Activated naive CD4-positive, alpha-beta T cell treated with anti-CD3 and anti-CD28 coated beads for 36 hours (primary cell): ENCODE measurements at regions not wholly inside any gene's neighbourhood (a gene's known extent, or its start where the extent isn't known, plus 50 kb on each side); places are given as distances from the start of the nearest gene placed in this dataset.

Source experiments
- CTCF ChIA-PET: fragments of 350-600 bp; sonication (Branson Sonifier 250); formaldehyde crosslinking; loops from one replicate; lab custom pipeline; 2021; ENCODE audit warnings: antibody characterized with exemption; lab: Charles Lee
- DNase-seq: peaks from one replicate; pipeline ENCODE4 v3.0.0-alpha.2; 2020
- H3K27ac Mint-ChIP-seq: one replicate; pipeline ENCODE4 v1.8.0; 2021; ENCODE audit warnings: mild to moderate bottlenecking, mixed read lengths
- H3K27me3 Mint-ChIP-seq: one replicate; pipeline ENCODE4 v1.8.0; 2021; ENCODE audit warnings: low read depth, mixed read lengths
- H3K36me3 Mint-ChIP-seq: one replicate; pipeline ENCODE4 v1.8.0; 2021; ENCODE audit warnings: low read depth, mixed read lengths
- H3K4me1 Mint-ChIP-seq: one replicate; pipeline ENCODE4 v1.8.0; 2021; ENCODE audit warnings: low read depth, mixed read lengths
- H3K4me3 Mint-ChIP-seq: one replicate; pipeline ENCODE4 v1.8.0; 2021; ENCODE audit warnings: mild to moderate bottlenecking, moderate library complexity, mixed read lengths
- H3K9me3 Mint-ChIP-seq: one replicate; pipeline ENCODE4 v1.8.0; 2021; ENCODE audit warnings: mixed read lengths
- intact Hi-C: fragments of 100-400 bp; cut with micrococcal nuclease; formaldehyde crosslinking; loops from one replicate; pipeline ENCODE4 v1.15.1; 2023

DNA sequence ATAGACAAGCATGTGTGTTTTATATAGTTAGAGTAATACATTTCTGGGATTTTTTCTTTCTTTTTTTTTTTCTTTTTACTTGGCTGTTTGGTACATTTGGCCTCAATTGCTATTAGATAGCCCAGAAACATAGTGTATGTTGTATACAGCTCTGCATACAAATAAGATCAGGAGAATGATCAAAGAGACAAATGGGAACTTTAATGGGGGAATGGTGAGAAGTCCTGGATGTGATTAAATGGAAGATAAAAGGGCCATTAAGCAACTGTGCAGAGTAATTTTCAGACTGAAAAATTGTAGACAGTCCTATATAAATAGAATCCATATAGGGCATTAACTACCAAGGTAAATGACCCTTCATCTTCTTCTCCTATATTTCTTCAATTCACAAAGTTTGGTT lies 575.6 kb downstream of the EBF1 start:
- Mint-ChIP-seq H3K4me3 (no peak overlapping the region), H3K27me3 (no peaks in the 10 kb centered on the region), H3K27ac (no peak overlapping the region), H3K4me1 (peaks cover 5% of the 10 kb centered on the region), H3K9me3 (no peaks in the 10 kb centered on the region), H3K36me3 (no peaks in the 10 kb centered on the region)
- no peak for DNase-seq
- intact Hi-C loops: no loop called here
- CTCF ChIA-PET: interaction anchor here (0.7 kb wide), 1 partner anchor 46 kb away, joined by 6 read pairs; no protein-coding TSS in a partner anchor

DNA sequence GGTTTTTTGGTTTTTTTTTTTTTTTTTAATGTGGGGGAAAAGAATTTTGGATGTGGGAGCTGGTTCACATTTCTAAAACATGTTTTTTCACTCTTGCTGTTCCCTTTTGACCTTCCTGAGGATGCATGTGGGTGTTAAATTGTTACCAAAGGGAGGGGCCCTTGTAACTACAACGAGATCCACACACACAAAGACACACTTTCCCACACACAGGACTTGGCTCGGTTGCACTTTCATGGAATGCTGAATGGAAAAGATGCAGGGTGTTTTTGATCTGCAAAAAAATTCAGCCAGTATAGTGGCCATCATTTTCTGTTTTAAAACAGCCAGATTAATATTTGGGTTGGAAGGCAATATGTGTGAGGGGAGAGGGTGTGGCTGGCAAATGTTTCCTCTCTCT lies 576.9 kb downstream of the EBF1 start:
- Mint-ChIP-seq H3K9me3 (no peaks in the 10 kb centered on the region), H3K4me3 (no peak overlapping the region), H3K27ac (no peak overlapping the region), H3K4me1 (peaks cover 5% of the 10 kb centered on the region), H3K36me3 (no peaks in the 10 kb centered on the region), H3K27me3 (no peaks in the 10 kb centered on the region)
- no peak for DNase-seq
- CTCF ChIA-PET: no interaction called here
- intact Hi-C loops: no loop called here

DNA sequence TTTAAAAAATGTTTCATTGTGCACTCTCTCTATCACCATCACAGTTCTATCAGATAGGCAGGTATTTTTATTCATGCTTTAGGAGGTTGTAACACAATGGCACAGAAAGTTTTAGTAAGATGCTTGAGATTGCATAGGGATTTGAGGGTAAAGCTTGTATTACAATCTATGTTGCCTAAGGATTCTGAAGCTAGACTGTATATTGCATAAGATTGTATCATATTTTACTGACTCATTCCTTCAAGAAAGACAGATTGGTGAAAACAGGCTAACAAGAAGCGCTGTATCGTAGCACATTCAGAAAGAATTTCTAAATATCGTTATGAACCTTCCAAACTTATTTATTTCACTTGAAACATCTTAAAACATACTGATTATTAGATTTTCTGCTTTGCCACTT lies 577.7 kb downstream of the EBF1 start:
- Mint-ChIP-seq H3K9me3 (no peaks in the 10 kb centered on the region), H3K4me1 (peaks cover 5% of the 10 kb centered on the region), H3K36me3 (no peaks in the 10 kb centered on the region), H3K4me3 (no peak overlapping the region), H3K27ac (no peak overlapping the region), H3K27me3 (no peaks in the 10 kb centered on the region)
- DNase-seq: no peak
- intact Hi-C loops: no loop called here
- CTCF ChIA-PET: interaction anchor here (2.0 kb wide), 1 partner anchor 10 kb away, joined by 5 read pairs; no protein-coding TSS in a partner anchor

DNA sequence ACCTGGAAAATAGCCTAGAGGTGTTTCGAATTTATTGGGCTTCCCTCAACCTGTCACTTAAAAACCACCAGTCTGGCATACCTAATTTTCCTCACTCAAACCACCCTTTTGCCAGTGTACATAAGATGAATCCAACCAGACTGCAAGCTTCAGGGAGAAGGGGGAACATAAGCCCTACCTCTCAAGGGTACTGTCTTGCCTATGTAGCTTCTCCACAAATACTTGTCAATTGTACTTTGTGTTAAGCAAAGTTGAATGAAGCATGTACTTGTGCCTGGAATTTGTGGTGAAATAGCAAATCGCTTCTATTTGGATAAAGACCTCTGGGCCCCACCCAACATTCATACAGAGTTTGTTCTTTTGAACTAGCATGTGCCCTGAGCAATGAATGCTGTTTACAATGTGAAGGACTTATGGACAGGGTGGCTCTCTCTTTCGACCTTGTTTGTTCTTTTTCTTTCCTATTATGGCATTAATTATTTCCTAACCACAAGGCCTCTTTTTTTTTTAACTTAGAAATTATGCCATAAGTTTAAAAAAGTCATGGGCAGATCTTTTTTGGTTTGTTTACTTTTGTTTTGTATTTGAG lies 580.2 kb downstream of the EBF1 start:
- H3K9me3 Mint-ChIP-seq: no peaks in the 10 kb centered on the region
- no peaks in the 10 kb centered on the region for H3K27me3 Mint-ChIP-seq
- no peak overlapping the region for H3K4me3 Mint-ChIP-seq
- no peaks in the 10 kb centered on the region for H3K36me3 Mint-ChIP-seq
- intact Hi-C loops: no loop called here
- H3K4me1 Mint-ChIP-seq: peaks cover 9% of the 10 kb centered on the region
- CTCF ChIA-PET: no interaction called here
- no peak for DNase-seq
- H3K27ac Mint-ChIP-seq: no peak overlapping the region

DNA sequence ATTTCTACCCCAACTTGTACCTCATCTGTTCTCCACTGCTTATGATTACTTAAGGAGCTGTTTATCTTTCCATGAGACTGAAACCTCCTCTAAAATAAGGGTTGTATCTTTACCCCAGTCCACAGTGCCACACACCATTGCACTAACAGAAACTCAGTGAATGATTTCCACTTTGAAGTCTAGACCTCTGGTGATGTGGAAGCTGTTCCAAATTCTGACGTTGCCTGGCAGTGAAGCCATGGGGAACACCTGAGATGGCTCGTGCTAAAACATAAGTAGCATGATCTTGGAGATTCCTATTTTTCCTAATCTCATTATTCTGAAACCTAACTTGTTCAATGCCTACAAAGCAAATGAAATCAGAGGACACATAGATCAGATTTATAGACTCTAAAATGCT lies 583.2 kb downstream of the EBF1 start:
- Mint-ChIP-seq H3K27me3 (no peaks in the 10 kb centered on the region), H3K4me3 (no peak overlapping the region), H3K4me1 (peaks cover 27% of the 10 kb centered on the region), H3K27ac (no peak overlapping the region), H3K9me3 (no peaks in the 10 kb centered on the region), H3K36me3 (no peaks in the 10 kb centered on the region)
- intact Hi-C loops: no loop called here
- CTCF ChIA-PET: no interaction called here
- no peak for DNase-seq

DNA sequence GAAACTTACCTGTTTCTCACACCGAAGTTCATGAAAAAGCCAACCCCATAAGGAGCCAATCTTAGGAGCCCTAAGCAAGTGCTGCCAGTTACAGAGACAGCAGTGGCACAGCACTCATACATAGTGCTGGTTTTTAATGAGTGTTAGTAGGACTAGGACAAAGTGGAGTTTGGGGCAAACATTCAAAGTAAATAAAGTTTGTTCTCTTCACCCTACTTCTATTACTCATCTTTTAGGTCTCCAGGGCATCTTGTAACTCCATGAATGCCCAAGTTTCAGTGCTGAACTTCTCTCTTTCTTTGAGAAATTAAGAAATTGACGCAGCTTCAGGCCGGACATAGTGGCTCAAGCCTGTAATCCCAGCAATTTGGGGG lies 584.7 kb downstream of the EBF1 start:
- H3K9me3 Mint-ChIP-seq: no peaks in the 10 kb centered on the region
- no peak for DNase-seq
- no peak overlapping the region for H3K4me3 Mint-ChIP-seq
- intact Hi-C loops: loop anchor here (1.0 to 2.0 kb wide), 3 partner anchors 28 to 160 kb away; no protein-coding TSS in a partner anchor
- CTCF ChIA-PET: interaction anchor here (0.8 to 1.7 kb wide), 2 partner anchors 28 to 80 kb away, joined by 3 to 7 read pairs; no protein-coding TSS in a partner anchor
- no peaks in the 10 kb centered on the region for H3K27me3 Mint-ChIP-seq
- H3K36me3 Mint-ChIP-seq: no peaks in the 10 kb centered on the region
- no peak overlapping the region for H3K27ac Mint-ChIP-seq
- peaks cover 29% of the 10 kb centered on the region for H3K4me1 Mint-ChIP-seq

DNA sequence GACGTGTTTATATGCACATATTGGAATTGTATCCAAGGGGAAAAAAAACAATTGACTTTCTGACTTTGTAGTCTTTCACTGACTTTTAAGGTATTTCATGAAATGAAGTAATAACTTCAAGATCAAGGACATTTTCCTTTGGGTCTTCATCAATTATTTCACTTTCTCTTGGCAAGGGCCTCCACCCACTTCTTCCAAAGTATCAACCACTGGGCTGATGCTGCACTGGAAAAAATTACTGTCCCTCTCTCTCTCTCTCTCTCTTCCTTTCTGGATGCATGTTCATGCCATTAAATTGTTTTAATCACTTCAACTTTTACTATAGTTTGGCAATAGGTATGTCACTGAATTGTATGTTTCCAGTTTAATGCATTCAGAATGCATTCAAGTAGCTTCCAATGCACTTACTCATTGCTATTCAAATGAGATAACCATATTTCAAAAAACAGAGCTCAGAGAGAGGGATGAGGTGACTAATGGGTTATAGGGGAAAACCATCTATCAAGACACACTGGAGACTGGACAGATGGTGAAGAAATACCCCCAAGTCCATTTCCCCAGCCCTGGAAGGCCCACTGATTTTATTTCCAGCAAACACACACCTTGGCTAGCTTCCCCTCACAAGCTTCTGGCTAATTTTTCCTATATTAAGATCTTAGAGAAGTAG lies 585.3 kb downstream of the EBF1 start:
- Mint-ChIP-seq H3K4me3 (no peak overlapping the region), H3K4me1 (peaks cover 29% of the 10 kb centered on the region), H3K27ac (peak overlapping the region; percentile 47), H3K27me3 (no peaks in the 10 kb centered on the region), H3K36me3 (no peaks in the 10 kb centered on the region), H3K9me3 (no peaks in the 10 kb centered on the region)
- intact Hi-C loops: loop anchor here (1.0 to 2.0 kb wide), 3 partner anchors 29 to 159 kb away; no protein-coding TSS in a partner anchor
- DNase-seq: no peak
- CTCF ChIA-PET: interaction anchor here (1.7 kb wide), 1 partner anchor 28 kb away, joined by 7 read pairs; no protein-coding TSS in a partner anchor

DNA sequence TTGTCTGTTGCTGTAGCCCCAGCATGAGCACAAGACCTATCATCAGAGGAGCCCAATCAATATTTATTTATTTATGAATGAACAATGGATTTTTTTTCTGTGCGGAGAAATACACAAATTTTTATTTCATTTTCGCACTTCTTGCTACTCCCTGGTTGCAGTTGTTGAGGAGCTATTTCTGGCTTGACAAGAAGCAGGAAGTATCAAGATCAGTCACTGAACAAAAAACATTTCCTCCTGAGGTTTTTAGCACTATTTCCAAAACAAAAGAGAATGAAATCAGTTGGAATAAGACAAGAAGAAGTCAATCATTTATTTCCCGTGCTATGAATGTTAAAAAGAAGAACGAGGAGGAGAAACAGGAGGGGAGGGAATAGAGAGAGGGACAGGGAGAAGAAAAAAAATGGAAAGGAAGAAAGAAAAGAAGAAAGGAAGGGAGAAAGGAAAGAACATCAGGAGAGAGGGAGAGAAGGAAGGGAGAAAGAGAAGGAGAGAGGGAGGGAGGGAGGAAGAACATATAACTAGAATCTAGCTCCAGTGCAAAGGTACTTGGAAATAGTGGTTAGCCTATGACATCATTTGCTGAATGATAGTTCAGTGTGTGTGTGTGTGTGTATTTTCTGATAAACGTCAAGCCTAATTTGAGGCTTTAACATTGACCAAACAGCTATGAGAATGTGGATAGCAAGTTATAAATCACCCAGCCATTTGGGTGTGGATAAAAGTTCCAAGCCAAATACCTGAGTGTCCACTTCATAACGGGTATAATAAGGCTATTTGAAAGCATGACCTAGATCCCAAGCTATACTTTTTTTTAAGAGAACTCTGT lies 586.0 kb downstream of the EBF1 start:
- Mint-ChIP-seq H3K27ac (peak overlapping the region; percentile 38), H3K36me3 (no peaks in the 10 kb centered on the region), H3K4me1 (peaks cover 29% of the 10 kb centered on the region), H3K9me3 (no peaks in the 10 kb centered on the region), H3K4me3 (peak overlapping the region; percentile 3), H3K27me3 (no peaks in the 10 kb centered on the region)
- intact Hi-C loops: loop anchor here (1.0 to 2.0 kb wide), 3 partner anchors 30 to 158 kb away; no protein-coding TSS in a partner anchor
- CTCF ChIA-PET: interaction anchor here (0.6 to 1.7 kb wide), 3 partner anchors 29 to 666 kb away, joined by 3 to 7 read pairs (median 3); no protein-coding TSS in a partner anchor
- no peak for DNase-seq

DNA sequence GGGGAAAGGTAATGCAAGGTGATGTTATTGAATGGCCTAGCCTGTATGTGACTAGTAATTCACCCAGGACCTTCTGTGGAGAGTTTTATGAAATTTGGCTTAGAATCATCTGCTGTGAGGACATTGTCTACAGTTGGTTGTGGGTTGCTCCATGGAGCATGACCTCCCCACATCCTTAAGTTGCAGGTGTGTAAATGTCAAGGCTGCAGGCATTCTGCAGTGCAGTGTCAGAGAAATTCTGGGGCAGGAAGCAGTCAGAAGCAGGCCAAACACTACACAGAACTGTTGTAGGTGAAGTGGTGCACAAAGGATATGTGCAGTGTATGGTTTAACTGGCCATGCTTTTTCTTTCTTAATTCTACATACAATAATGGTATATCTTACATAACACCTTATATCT lies 588.3 kb downstream of the EBF1 start:
- Mint-ChIP-seq H3K27ac (no peak overlapping the region), H3K27me3 (no peaks in the 10 kb centered on the region), H3K9me3 (peaks cover 5% of the 10 kb centered on the region), H3K36me3 (no peaks in the 10 kb centered on the region), H3K4me3 (no peak overlapping the region), H3K4me1 (peaks cover 29% of the 10 kb centered on the region)
- intact Hi-C loops: no loop called here
- DNase-seq: no peak
- CTCF ChIA-PET: interaction anchor here (1.7 kb wide), 1 partner anchor 10 kb away, joined by 5 read pairs; no protein-coding TSS in a partner anchor

DNA sequence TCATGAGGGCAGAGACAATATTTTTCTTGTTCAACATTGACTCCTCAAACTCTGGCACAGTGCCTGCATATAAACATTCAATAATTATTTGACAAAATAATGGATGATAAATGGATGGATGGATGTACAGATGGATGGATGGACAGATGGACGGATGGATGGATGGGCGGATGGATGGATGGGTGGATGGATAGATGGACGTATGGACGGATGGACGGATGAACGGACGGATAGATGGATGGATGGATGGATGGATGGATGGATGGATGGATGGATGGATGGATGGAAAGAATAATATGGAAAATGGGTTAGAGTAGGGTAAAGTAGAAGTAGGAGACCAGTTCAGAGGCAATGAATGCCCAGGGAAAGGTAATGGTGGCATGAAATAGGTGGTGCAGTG lies 589.2 kb downstream of the EBF1 start:
- CTCF ChIA-PET: no interaction called here
- Mint-ChIP-seq H3K4me1 (peaks cover 29% of the 10 kb centered on the region), H3K36me3 (no peaks in the 10 kb centered on the region), H3K4me3 (no peak overlapping the region), H3K27me3 (no peaks in the 10 kb centered on the region), H3K27ac (no peak overlapping the region), H3K9me3 (peaks cover 13% of the 10 kb centered on the region)
- intact Hi-C loops: no loop called here
- DNase-seq: no peak

DNA sequence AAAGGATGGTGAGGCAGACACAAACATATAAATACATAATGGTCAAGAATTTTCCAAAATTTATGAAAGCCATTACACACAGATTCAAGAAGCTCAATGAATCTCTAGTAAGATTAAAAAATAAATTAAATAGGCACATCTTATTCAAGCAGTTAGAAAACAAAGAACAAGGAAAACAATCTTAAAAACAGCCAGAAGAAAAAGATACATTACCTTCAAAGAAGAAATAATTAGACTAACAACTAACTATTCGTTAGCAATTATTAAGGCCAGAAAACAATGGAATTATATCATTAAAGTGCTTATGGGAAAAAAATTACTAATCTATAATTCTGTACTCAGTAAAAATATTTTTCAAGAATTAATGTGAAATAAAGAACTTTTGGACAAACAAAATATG lies 593.1 kb downstream of the EBF1 start:
- peaks cover 4% of the 10 kb centered on the region for H3K36me3 Mint-ChIP-seq
- H3K4me1 Mint-ChIP-seq: peaks cover 3% of the 10 kb centered on the region
- no peaks in the 10 kb centered on the region for H3K27me3 Mint-ChIP-seq
- CTCF ChIA-PET: no interaction called here
- H3K9me3 Mint-ChIP-seq: peaks cover 19% of the 10 kb centered on the region
- H3K27ac Mint-ChIP-seq: no peak overlapping the region
- intact Hi-C loops: no loop called here
- DNase-seq: no peak
- H3K4me3 Mint-ChIP-seq: no peak overlapping the region

DNA sequence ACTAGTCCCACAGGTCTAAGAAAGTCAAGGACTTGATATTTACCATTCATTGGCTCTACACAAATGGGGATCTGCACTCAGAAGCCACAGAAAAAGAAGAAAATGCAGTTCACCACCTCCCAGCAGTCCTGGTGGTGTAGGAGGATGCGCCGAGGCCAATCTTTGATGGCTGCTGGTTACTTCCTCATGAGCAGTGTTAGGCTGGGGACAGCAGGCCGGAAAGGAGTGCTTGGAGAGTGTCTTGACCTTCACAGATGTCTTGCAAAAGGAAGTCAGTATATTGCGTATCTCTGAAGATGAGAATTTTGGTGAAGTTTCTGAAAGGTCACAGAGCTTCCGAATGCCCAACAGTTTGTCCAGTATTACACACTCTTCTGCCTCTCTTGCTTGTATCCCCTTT lies 597.0 kb downstream of the EBF1 start:
- Mint-ChIP-seq H3K4me3 (no peak overlapping the region), H3K9me3 (peaks cover 19% of the 10 kb centered on the region), H3K4me1 (no peaks in the 10 kb centered on the region), H3K27me3 (no peaks in the 10 kb centered on the region), H3K36me3 (peaks cover 4% of the 10 kb centered on the region), H3K27ac (no peak overlapping the region)
- intact Hi-C loops: no loop called here
- no peak for DNase-seq
- CTCF ChIA-PET: no interaction called here
